NB4 (cell line): ENCODE measurements at regions not wholly inside any gene's neighbourhood (a gene's known extent, or its start where the extent isn't known, plus 50 kb on each side); places are given as distances from the start of the nearest gene placed in this dataset.

Source experiments
- POLR2A ChIP-seq: IDR thresholded peaks from 2 replicates; pipeline ENCODE4 v1.6.1; 2011; ENCODE audit warnings: mild to moderate bottlenecking; ENCODE audit not compliant: insufficient read length; ENCODE audit errors: extremely low read depth
- TF ChIP-seq, protein P1 (sequence below): IDR thresholded peaks from one replicate; pipeline ENCODE4 v1.5.1; 2012; ENCODE audit warnings: low read depth, low read length

DNA sequence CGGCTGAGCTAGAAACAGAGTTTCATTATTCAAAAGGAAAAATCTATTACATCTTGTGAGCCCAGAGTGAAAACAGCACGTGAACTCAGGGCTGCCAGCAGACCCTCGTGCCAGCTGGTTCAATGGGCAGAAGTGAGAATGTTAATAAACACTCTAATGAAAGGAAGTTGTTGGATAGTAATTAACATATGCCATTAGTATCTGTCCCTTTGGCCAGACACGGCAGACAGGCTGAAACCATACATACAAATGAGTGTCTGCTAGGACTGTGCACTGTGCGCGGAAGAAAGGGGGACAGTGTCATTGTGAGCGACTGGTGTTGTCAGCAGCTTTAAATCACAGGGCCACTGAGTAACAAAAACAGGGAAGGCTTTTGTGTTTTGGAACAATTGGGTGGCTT, 121.9 kb upstream of the TSC22D1 start:
- TF ChIP-seq, protein P1, sequence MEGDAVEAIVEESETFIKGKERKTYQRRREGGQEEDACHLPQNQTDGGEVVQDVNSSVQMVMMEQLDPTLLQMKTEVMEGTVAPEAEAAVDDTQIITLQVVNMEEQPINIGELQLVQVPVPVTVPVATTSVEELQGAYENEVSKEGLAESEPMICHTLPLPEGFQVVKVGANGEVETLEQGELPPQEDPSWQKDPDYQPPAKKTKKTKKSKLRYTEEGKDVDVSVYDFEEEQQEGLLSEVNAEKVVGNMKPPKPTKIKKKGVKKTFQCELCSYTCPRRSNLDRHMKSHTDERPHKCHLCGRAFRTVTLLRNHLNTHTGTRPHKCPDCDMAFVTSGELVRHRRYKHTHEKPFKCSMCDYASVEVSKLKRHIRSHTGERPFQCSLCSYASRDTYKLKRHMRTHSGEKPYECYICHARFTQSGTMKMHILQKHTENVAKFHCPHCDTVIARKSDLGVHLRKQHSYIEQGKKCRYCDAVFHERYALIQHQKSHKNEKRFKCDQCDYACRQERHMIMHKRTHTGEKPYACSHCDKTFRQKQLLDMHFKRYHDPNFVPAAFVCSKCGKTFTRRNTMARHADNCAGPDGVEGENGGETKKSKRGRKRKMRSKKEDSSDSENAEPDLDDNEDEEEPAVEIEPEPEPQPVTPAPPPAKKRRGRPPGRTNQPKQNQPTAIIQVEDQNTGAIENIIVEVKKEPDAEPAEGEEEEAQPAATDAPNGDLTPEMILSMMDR: no peak
- TF ChIP-seq POLR2A: no peak
